A549 (cell line): ENCODE measurements at regions not wholly inside any gene's neighbourhood (a gene's known extent, or its start where the extent isn't known, plus 50 kb on each side); places are given as distances from the start of the nearest gene placed in this dataset.

Source experiments
- ATAC-seq, 2 experiments: fragments of 200-7000 bp in 1 of 2; fragments of >200 bp in 1 of 2; cut with Nextera tagmentation in 1 of 2; cut with Tn5 transposase in 1 of 2; 3 replicates each; pipeline versions ENCODE4 v1.8.0 to v1.9.1; 2018 to 2020; ENCODE audit warnings: mild to moderate bottlenecking in 1 of 2, moderate library complexity in 1 of 2
- CTCF ChIA-PET: fragments of 300-600 bp; sonication (Branson Sonifier 250); formaldehyde crosslinking; extraction: SDS; loops from one replicate; lab custom pipeline; 2021; ENCODE audit warnings: antibody characterized with exemption, inconsistent platforms; lab: Yijun Ruan, JAX
- POLR2A ChIA-PET: fragments of 350-600 bp; formaldehyde crosslinking; extraction: SDS; loops from one replicate; lab custom pipeline; 2021; ENCODE audit warnings: antibody characterized with exemption, inconsistent platforms; lab: Yijun Ruan, JAX
- DNase-seq, 2 experiments: peaks; one replicate each; pipeline versions ENCODE4 v3.0.0 to v3.0.0-alpha.2; 2011 to 2016; ENCODE audit warnings: low read depth in 1 of 2, low spot score in 1 of 2
- FAIRE-seq: peaks from 2 replicates; lab custom pipeline; 2011; peaks lifted over from hg19 to GRCh38; lab: Jason Lieb, UNC
- H3K27ac ChIP-seq, 2 experiments: fragments of >200 bp; sonication (Bioruptor Twin); formaldehyde crosslinking; 3 replicates each; pipeline ENCODE4 v1.5.1; 2016 to 2017
- H3K4me1 ChIP-seq: fragments of >200 bp; sonication (Bioruptor Twin); formaldehyde crosslinking; 3 replicates; pipeline ENCODE4 v1.6.1; 2016
- H3K4me2 ChIP-seq: fragments of >200 bp; sonication (Bioruptor Twin); formaldehyde crosslinking; 3 replicates; pipeline ENCODE4 v1.6.1; 2016
- H3K4me3 ChIP-seq: fragments of >200 bp; sonication (Bioruptor Twin); formaldehyde crosslinking; 3 replicates; pipeline ENCODE4 v1.5.1; 2016
- H3K9me3 ChIP-seq: fragments of >200 bp; sonication (Bioruptor Twin); formaldehyde crosslinking; 3 replicates; pipeline ENCODE4 v1.6.1; 2016
- CBX8 ChIP-seq: fragments of 200-600 bp; sonication (generic); IDR thresholded peaks from 2 replicates; pipeline ENCODE4 v1.6.1; 2016
- CHD2 ChIP-seq: fragments of 150-350 bp; IDR thresholded peaks from 2 replicates; pipeline ENCODE4 v1.6.1; 2014; ENCODE audit warnings: low read length; ENCODE audit not compliant: partially characterized antibody
- EHF ChIP-seq: fragments of 250-450 bp; sonication (Bioruptor Pico); IDR thresholded peaks from 2 replicates; pipeline ENCODE4 v1.5.0; 2020; ENCODE audit warnings: mild to moderate bottlenecking
- EP300 ChIP-seq, 2 experiments: fragments of >200 bp; sonication (Bioruptor Twin); formaldehyde crosslinking; IDR thresholded peaks; 2 replicates in 1 of 2; 3 replicates in 1 of 2; pipeline ENCODE4 v1.6.1; 2016 to 2017
- GATA3 ChIP-seq: IDR thresholded peaks from 2 replicates; pipeline ENCODE4 v1.6.1; 2012; ENCODE audit warnings: borderline replicate concordance
- HES2 ChIP-seq: fragments of >200 bp; sonication (Bioruptor Twin); formaldehyde crosslinking; IDR thresholded peaks from 2 replicates; pipeline ENCODE4 v1.6.1; 2016
- HOXB5 ChIP-seq: fragments of 250-450 bp; sonication (Bioruptor Pico); IDR thresholded peaks from 2 replicates; pipeline ENCODE4 v1.5.0; 2020; ENCODE audit warnings: mild to moderate bottlenecking, moderate library complexity
- JUNB ChIP-seq: fragments of >200 bp; sonication (Bioruptor Twin); formaldehyde crosslinking; IDR thresholded peaks from 2 replicates; pipeline ENCODE4 v1.6.1; 2016
- KDM1A ChIP-seq: fragments of 200-600 bp; sonication (generic); IDR thresholded peaks from 2 replicates; pipeline ENCODE4 v1.6.1; 2016; ENCODE audit warnings: low read depth, mild to moderate bottlenecking
- MAZ ChIP-seq: fragments of 150-350 bp; IDR thresholded peaks from 2 replicates; pipeline ENCODE4 v1.6.1; 2014; ENCODE audit warnings: antibody characterized with exemption, low read depth, low read length, borderline replicate concordance
- PBX3 ChIP-seq: IDR thresholded peaks from 2 replicates; pipeline ENCODE4 v1.6.1; 2012
- RAD21 ChIP-seq, 2 experiments: fragments of >200 bp in 1 of 2; sonication (Bioruptor Twin) in 1 of 2; formaldehyde crosslinking in 1 of 2; IDR thresholded peaks in 1 of 2; conservative IDR thresholded peaks in 1 of 2; 2 replicates in 1 of 2; 3 replicates in 1 of 2; pipeline ENCODE4 v1.6.1; 2012 to 2018; ENCODE audit warnings: inconsistent platforms in 1 of 2
- RNF2 ChIP-seq: fragments of 200-600 bp; sonication (generic); IDR thresholded peaks from 2 replicates; pipeline ENCODE4 v1.6.1; 2016; ENCODE audit warnings: low read depth, mild to moderate bottlenecking, antibody characterized with exemption, moderate library complexity, borderline replicate concordance
- SMC3 ChIP-seq: fragments of >200 bp; sonication (Bioruptor Twin); formaldehyde crosslinking; IDR thresholded peaks from 3 replicates; pipeline ENCODE4 v1.6.1; 2018; ENCODE audit warnings: inconsistent platforms
- SREBF2 ChIP-seq: fragments of 450-650 bp; IDR thresholded peaks from 2 replicates; pipeline ENCODE4 v1.6.1; 2014; ENCODE audit warnings: mild to moderate bottlenecking, moderate library complexity
- TFCP2L1 ChIP-seq: fragments of 250-450 bp; sonication (Bioruptor Pico); IDR thresholded peaks from 2 replicates; pipeline ENCODE4 v1.5.0; 2021; ENCODE audit warnings: mild to moderate bottlenecking
- TP53 ChIP-seq: fragments of 250-450 bp; sonication (Bioruptor Pico); IDR thresholded peaks from 2 replicates; pipeline ENCODE4 v1.5.0; 2021; ENCODE audit warnings: mild to moderate bottlenecking, moderate library complexity
- WGBS: methylation state at CpG from one replicate; pipeline ENCODE4 v1.1.6; 2017; ENCODE audit errors: missing lambda C conversion rate; 5-methylcytosine and 5-hydroxymethylcytosine counted together
- TF ChIP-seq, protein P1 (sequence below): fragments of 150-350 bp; IDR thresholded peaks from 2 replicates; pipeline ENCODE4 v1.6.1; 2014; ENCODE audit warnings: low read depth, mild to moderate bottlenecking, low read length
- TF ChIP-seq, protein P2 (sequence below): IDR thresholded peaks from 2 replicates; pipeline ENCODE4 v1.6.1; 2012; ENCODE audit warnings: low read depth, borderline replicate concordance
- TF ChIP-seq, protein P3 (sequence below): fragments of >200 bp; sonication (Bioruptor Twin); formaldehyde crosslinking; IDR thresholded peaks from 3 replicates; pipeline ENCODE4 v1.6.1; 2016

- TF ChIP-seq, protein P1, sequence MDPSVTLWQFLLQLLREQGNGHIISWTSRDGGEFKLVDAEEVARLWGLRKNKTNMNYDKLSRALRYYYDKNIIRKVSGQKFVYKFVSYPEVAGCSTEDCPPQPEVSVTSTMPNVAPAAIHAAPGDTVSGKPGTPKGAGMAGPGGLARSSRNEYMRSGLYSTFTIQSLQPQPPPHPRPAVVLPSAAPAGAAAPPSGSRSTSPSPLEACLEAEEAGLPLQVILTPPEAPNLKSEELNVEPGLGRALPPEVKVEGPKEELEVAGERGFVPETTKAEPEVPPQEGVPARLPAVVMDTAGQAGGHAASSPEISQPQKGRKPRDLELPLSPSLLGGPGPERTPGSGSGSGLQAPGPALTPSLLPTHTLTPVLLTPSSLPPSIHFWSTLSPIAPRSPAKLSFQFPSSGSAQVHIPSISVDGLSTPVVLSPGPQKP, result no peak
- no peak for TF ChIP-seq HOXB5
Observed at GRCh38 chr2:831622-832021, 119.0 kb upstream of the SNTG2 start (continued).

DNA sequence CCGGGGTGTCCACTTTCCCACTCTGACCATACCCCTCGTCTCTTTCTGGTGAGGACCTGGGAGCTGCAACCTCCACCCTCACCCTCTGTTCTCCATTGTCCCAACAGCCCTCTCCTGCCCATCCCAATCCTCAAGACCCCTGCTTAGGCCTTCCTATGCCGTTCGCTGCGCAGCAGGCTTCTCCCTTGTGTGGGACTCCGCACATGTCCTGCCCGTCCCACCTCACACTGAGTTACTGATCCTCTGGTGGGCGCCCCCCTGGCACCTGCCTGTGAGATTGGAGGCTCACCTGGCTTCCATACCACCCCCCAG is 119.5 kb upstream of the SNTG2 start:
- no peak for FAIRE-seq
- no peak for TF ChIP-seq PBX3
- no peak for TF ChIP-seq TFCP2L1 (CRISPR knock-in tag)
- TF ChIP-seq, protein P2, sequence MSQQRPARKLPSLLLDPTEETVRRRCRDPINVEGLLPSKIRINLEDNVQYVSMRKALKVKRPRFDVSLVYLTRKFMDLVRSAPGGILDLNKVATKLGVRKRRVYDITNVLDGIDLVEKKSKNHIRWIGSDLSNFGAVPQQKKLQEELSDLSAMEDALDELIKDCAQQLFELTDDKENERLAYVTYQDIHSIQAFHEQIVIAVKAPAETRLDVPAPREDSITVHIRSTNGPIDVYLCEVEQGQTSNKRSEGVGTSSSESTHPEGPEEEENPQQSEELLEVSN, result no peak
- TF ChIP-seq CHD2, result no peak
- TF ChIP-seq, all 56 proteins: peak for 0
- no peak overlapping the region for H3K4me2 ChIP-seq
- ATAC-seq, result no peak
- H3K4me1 ChIP-seq, result no peaks in the 10 kb centered on the region
- no peak for DNase-seq
- H3K4me3 ChIP-seq, result no peak overlapping the region
- ChIA-PET POLR2A (no interaction called here), CTCF (no interaction called here)
- WGBS, result 41% methylated on average over 8 of the region's 8 CpGs
- H3K27ac ChIP-seq, result no peak overlapping the region
- no peaks in the 10 kb centered on the region for H3K9me3 ChIP-seq

DNA sequence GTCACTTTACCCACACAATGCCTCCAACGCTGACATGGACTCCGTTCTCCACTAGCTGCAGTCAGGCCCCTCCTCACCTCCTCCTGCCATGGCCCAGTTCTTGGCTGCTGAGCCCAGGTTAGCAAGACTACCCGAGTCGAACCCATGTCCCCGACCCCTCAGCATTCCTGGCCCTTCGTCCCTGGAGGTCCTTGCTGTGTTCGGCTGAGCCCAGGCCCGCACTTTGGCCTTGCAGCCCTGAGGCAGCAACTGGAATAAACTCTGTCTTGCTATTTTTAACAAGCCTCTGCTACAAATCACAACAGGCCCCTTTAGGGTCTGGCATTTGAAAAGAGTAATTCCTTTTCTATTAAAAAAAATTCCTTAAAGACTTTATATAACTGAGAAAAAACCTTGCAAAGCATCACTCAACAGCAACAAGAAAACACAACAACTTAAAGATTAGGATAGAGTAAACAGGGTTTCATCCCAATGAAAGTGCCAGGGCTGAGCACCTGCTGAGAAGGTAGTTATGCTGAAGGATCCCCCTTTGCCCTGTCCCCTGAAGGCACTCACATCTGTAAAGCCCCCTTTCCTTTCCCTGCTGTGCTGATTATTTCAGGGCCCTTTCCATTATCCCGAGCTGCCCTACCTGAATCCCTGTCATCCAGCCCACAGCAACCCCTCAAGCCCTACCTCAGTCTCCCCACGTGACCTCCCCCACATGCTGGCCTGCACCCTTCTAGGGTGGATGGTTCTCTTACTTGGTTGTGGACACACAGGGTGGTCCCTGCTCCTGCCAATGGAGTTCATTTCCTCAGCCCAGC is 120.0 kb upstream of the SNTG2 start:
- 24% methylated on average over 10 of the region's 10 CpGs for WGBS
- no peak overlapping the region for H3K4me2 ChIP-seq

More for the DNA sequence above, 120.0 kb upstream of the SNTG2 start:
- no peak for FAIRE-seq
- Histone ChIP-seq H3K4me3 (no peak overlapping the region), H3K27ac (no peak overlapping the region), H3K9me3 (no peaks in the 10 kb centered on the region), H3K4me1 (no peaks in the 10 kb centered on the region)
- ChIA-PET POLR2A (no interaction called here), CTCF (no interaction called here)
- no peak for ATAC-seq
- no peak for DNase-seq
- TF ChIP-seq, protein P3, sequence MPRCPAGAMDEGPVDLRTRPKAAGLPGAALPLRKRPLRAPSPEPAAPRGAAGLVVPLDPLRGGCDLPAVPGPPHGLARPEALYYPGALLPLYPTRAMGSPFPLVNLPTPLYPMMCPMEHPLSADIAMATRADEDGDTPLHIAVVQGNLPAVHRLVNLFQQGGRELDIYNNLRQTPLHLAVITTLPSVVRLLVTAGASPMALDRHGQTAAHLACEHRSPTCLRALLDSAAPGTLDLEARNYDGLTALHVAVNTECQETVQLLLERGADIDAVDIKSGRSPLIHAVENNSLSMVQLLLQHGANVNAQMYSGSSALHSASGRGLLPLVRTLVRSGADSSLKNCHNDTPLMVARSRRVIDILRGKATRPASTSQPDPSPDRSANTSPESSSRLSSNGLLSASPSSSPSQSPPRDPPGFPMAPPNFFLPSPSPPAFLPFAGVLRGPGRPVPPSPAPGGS, result no peak
- TF ChIP-seq HES2 (no peak), CBX8 (no peak), TP53 (CRISPR knock-in tag) (no peak), RAD21 (conservative IDR thresholded peaks at IDR 0.05 in 1 of 2, IDR thresholded peaks at IDR 0.05 in 1 of 2) (no peak), RNF2 (no peak), EHF (CRISPR knock-in tag) (no peak), SMC3 (no peak), SREBF2 (no peak), MAZ (no peak), EP300 (IDR thresholded peaks at IDR 0.05) (no peak), JUNB (no peak), TFCP2L1 (CRISPR knock-in tag) (no peak), GATA3 (no peak), KDM1A (no peak)
- TF ChIP-seq, protein P1, result no peak
- TF ChIP-seq, protein P2, result no peak
